Activated naive CD8-positive, alpha-beta T cell treated with anti-CD3 and anti-CD28 coated beads, Interleukin-2, amount 50 U/mL, for 16 hours (primary cell): ENCODE measurements at regions not wholly inside any gene's neighbourhood (a gene's known extent, or its start where the extent isn't known, plus 50 kb on each side); places are given as distances from the start of the nearest gene placed in this dataset.

Source experiments
- DNase-seq: peaks from one replicate; pipeline ENCODE4 v3.0.0-alpha.2; 2020; ENCODE audit warnings: low read depth, low spot score

GRCh38 chr15:99440551-99441443 lies 125.0 kb upstream of the MEF2A start:
- no peak for DNase-seq

- no peak for DNase-seq
Observed at GRCh38 chr15:99441444-99441800, 124.4 kb upstream of the MEF2A start.

GRCh38 chr15:99441871-99442251 lies 123.9 kb upstream of the MEF2A start:
- no peak for DNase-seq

GRCh38 chr15:99442252-99442897 lies 123.4 kb upstream of the MEF2A start:
- DNase-seq, result no peak

GRCh38 chr15:99443056-99443756 lies 122.6 kb upstream of the MEF2A start:
- DNase-seq, result no peak

GRCh38 chr15:99443768-99444446 lies 121.9 kb upstream of the MEF2A start:
- no peak for DNase-seq

GRCh38 chr15:99445272-99445850 lies 120.4 kb upstream of the MEF2A start:
- no peak for DNase-seq

- no peak for DNase-seq
Observed at GRCh38 chr15:99446565-99447496, 119.0 kb upstream of the MEF2A start.

GRCh38 chr15:99447497-99448371 lies 118.0 kb upstream of the MEF2A start:
- no peak for DNase-seq

- DNase-seq, result no peak
Observed at GRCh38 chr15:99449514-99449913, 116.3 kb upstream of the MEF2A start.

- DNase-seq, result peak; percentile 44
Observed at GRCh38 chr15:99450896-99451358, 114.9 kb upstream of the MEF2A start.

GRCh38 chr15:99451484-99451883 lies 114.3 kb upstream of the MEF2A start:
- no peak for DNase-seq

GRCh38 chr15:99452010-99452409 lies 113.8 kb upstream of the MEF2A start:
- DNase-seq, result no peak

- no peak for DNase-seq
Observed at GRCh38 chr15:99452728-99453636, 112.8 kb upstream of the MEF2A start.

GRCh38 chr15:99453637-99454030 lies 112.2 kb upstream of the MEF2A start:
- no peak for DNase-seq

GRCh38 chr15:99454107-99454809 lies 111.5 kb upstream of the MEF2A start:
- DNase-seq, result no peak

GRCh38 chr15:99454941-99455788 lies 110.6 kb upstream of the MEF2A start:
- no peak for DNase-seq
